ENCODE measurements at regions not wholly inside any gene's neighbourhood (a gene's known extent, or its start where the extent isn't known, plus 50 kb on each side); places are given as distances from the start of the nearest gene placed in this dataset.

- TF ChIP-seq EZH2phosphoT487 (IDR thresholded peaks at IDR 0.05; ENCODE audit: borderline replicate concordance, low read length) (no peak), CTCF (IDR thresholded peaks at IDR 0.05; ENCODE audit: low read depth, low read length, poor library complexity, severe bottlenecking) (no peak)
- Histone ChIP-seq H3K9me3 (ENCODE audit: control insufficient read depth, insufficient read depth, low read length) (no peaks in the 10 kb centered on the region), H3K9me2 (replicated peaks; ENCODE audit: control insufficient read depth, low read length) (no peaks in the 10 kb centered on the region), H3F3A (ENCODE audit: control insufficient read depth, insufficient read depth) (no peaks in the 10 kb centered on the region), H3K4me2 (ENCODE audit: low read length) (no peak overlapping the region), H3K79me2 (ENCODE audit: control insufficient read depth, low read length) (no peaks in the 10 kb centered on the region), H3K27ac (ENCODE audit: low read depth, low read length) (no peak overlapping the region), H3K4me1 (ENCODE audit: control insufficient read depth, low read length) (no peaks in the 10 kb centered on the region), H3K27me3 (ENCODE audit: control insufficient read depth, low read length) (no peaks in the 10 kb centered on the region), H4K20me1 (ENCODE audit: control insufficient read depth, insufficient read depth, low read depth, low read length) (no peaks in the 10 kb centered on the region), H3K4me3 (ENCODE audit: low read length) (no peak overlapping the region), H3K36me3 (ENCODE audit: control insufficient read depth, low read length) (no peaks in the 10 kb centered on the region)
These were observed 495.2 kb downstream of the MID1IP1 start for GRCh38 chrX:39296472-39296871.

GRCh38 chrX:39298821-39299220, 497.6 kb downstream of the MID1IP1 start:
- Histone ChIP-seq H3K79me2 (ENCODE audit: control insufficient read depth, low read length) (no peaks in the 10 kb centered on the region), H3K4me3 (ENCODE audit: low read length) (no peak overlapping the region), H3K36me3 (ENCODE audit: control insufficient read depth, low read length) (no peaks in the 10 kb centered on the region), H3K9me2 (replicated peaks; ENCODE audit: control insufficient read depth, low read length) (no peaks in the 10 kb centered on the region), H4K20me1 (ENCODE audit: control insufficient read depth, insufficient read depth, low read depth, low read length) (no peaks in the 10 kb centered on the region), H3K27me3 (ENCODE audit: control insufficient read depth, low read length) (no peaks in the 10 kb centered on the region), H3K4me1 (ENCODE audit: control insufficient read depth, low read length) (no peaks in the 10 kb centered on the region), H3K27ac (ENCODE audit: low read depth, low read length) (no peak overlapping the region), H3K9me3 (ENCODE audit: control insufficient read depth, insufficient read depth, low read length) (no peaks in the 10 kb centered on the region), H3K4me2 (ENCODE audit: low read length) (no peak overlapping the region), H3F3A (ENCODE audit: control insufficient read depth, insufficient read depth) (no peaks in the 10 kb centered on the region)
- TF ChIP-seq EZH2phosphoT487 (IDR thresholded peaks at IDR 0.05; ENCODE audit: borderline replicate concordance, low read length), result no peak
- no peak for TF ChIP-seq CTCF (IDR thresholded peaks at IDR 0.05; ENCODE audit: low read depth, low read length, poor library complexity, severe bottlenecking)

- Histone ChIP-seq H3K4me3 (ENCODE audit: low read length) (no peak overlapping the region), H4K20me1 (ENCODE audit: control insufficient read depth, insufficient read depth, low read depth, low read length) (no peaks in the 10 kb centered on the region), H3K4me1 (ENCODE audit: control insufficient read depth, low read length) (no peaks in the 10 kb centered on the region), H3K27ac (ENCODE audit: low read depth, low read length) (no peak overlapping the region), H3K9me2 (replicated peaks; ENCODE audit: control insufficient read depth, low read length) (no peaks in the 10 kb centered on the region), H3K4me2 (ENCODE audit: low read length) (no peak overlapping the region), H3F3A (ENCODE audit: control insufficient read depth, insufficient read depth) (no peaks in the 10 kb centered on the region), H3K79me2 (ENCODE audit: control insufficient read depth, low read length) (no peaks in the 10 kb centered on the region), H3K27me3 (ENCODE audit: control insufficient read depth, low read length) (no peaks in the 10 kb centered on the region), H3K36me3 (ENCODE audit: control insufficient read depth, low read length) (no peaks in the 10 kb centered on the region), H3K9me3 (ENCODE audit: control insufficient read depth, insufficient read depth, low read length) (no peaks in the 10 kb centered on the region)
- no peak for TF ChIP-seq CTCF (IDR thresholded peaks at IDR 0.05; ENCODE audit: low read depth, low read length, poor library complexity, severe bottlenecking)
- no peak for TF ChIP-seq EZH2phosphoT487 (IDR thresholded peaks at IDR 0.05; ENCODE audit: borderline replicate concordance, low read length)
These were observed 498.4 kb downstream of the MID1IP1 start for GRCh38 chrX:39299615-39300014.

- Histone ChIP-seq H3K9me3 (ENCODE audit: control insufficient read depth, insufficient read depth, low read length) (no peaks in the 10 kb centered on the region), H3K27me3 (ENCODE audit: control insufficient read depth, low read length) (no peaks in the 10 kb centered on the region), H3K4me3 (ENCODE audit: low read length) (no peak overlapping the region), H3K9me2 (replicated peaks; ENCODE audit: control insufficient read depth, low read length) (no peaks in the 10 kb centered on the region), H3K4me1 (ENCODE audit: control insufficient read depth, low read length) (no peaks in the 10 kb centered on the region), H3K79me2 (ENCODE audit: control insufficient read depth, low read length) (no peaks in the 10 kb centered on the region), H3F3A (ENCODE audit: control insufficient read depth, insufficient read depth) (no peaks in the 10 kb centered on the region), H3K36me3 (ENCODE audit: control insufficient read depth, low read length) (no peaks in the 10 kb centered on the region), H3K27ac (ENCODE audit: low read depth, low read length) (no peak overlapping the region), H3K4me2 (ENCODE audit: low read length) (no peak overlapping the region), H4K20me1 (ENCODE audit: control insufficient read depth, insufficient read depth, low read depth, low read length) (no peaks in the 10 kb centered on the region)
- no peak for TF ChIP-seq CTCF (IDR thresholded peaks at IDR 0.05; ENCODE audit: low read depth, low read length, poor library complexity, severe bottlenecking)
- TF ChIP-seq EZH2phosphoT487 (IDR thresholded peaks at IDR 0.05; ENCODE audit: borderline replicate concordance, low read length), result no peak
These were observed 499.8 kb downstream of the MID1IP1 start for GRCh38 chrX:39301036-39301435.

Data from DOHH2 (cell line).